ENCODE measurements at regions not wholly inside any gene's neighbourhood (a gene's known extent, or its start where the extent isn't known, plus 50 kb on each side); places are given as distances from the start of the nearest gene placed in this dataset.

- ChIA-PET CTCF (no interaction called here), POLR2A (no interaction called here)
- Mint-ChIP-seq H3K9me3 (no peaks in the 10 kb centered on the region), H3K4me1 (no peaks in the 10 kb centered on the region), H3K27me3 (peaks cover 4% of the 10 kb centered on the region), H3K27ac (no peak overlapping the region), H3K4me3 (no peak overlapping the region), H3K36me3 (ENCODE audit: low read depth) (no peaks in the 10 kb centered on the region)
- intact Hi-C loops (cut with micrococcal nuclease), result no loop called here
- DNase-seq, result no peak
- TF ChIP-seq CTCF (IDR thresholded peaks at IDR 0.05), result no peak
- no peak for ATAC-seq (ENCODE audit: low read depth)
Observed at GRCh38 chr4:100063355-100063754, 113.3 kb upstream of the H2AZ1 start.

GRCh38 chr4:100062921-100063320 is 112.8 kb upstream of the H2AZ1 start:
- DNase-seq (no peak), ATAC-seq (ENCODE audit: low read depth) (no peak)
- TF ChIP-seq CTCF (IDR thresholded peaks at IDR 0.05), result no peak
- POLR2A ChIA-PET, result no interaction called here
- Mint-ChIP-seq H3K27me3 (peaks cover 4% of the 10 kb centered on the region), H3K4me3 (no peak overlapping the region), H3K4me1 (no peaks in the 10 kb centered on the region), H3K27ac (no peak overlapping the region), H3K9me3 (no peaks in the 10 kb centered on the region), H3K36me3 (ENCODE audit: low read depth) (no peaks in the 10 kb centered on the region)
- intact Hi-C loops (cut with micrococcal nuclease), result no loop called here
- CTCF ChIA-PET, result no interaction called here

GRCh38 chr4:100061835-100062234 is 111.8 kb upstream of the H2AZ1 start:
- Mint-ChIP-seq H3K4me1 (no peaks in the 10 kb centered on the region), H3K9me3 (no peaks in the 10 kb centered on the region), H3K36me3 (ENCODE audit: low read depth) (no peaks in the 10 kb centered on the region), H3K27ac (no peak overlapping the region), H3K27me3 (peaks cover 4% of the 10 kb centered on the region), H3K4me3 (no peak overlapping the region)
- TF ChIP-seq CTCF (IDR thresholded peaks at IDR 0.05), result no peak
- intact Hi-C loops (cut with micrococcal nuclease), result no loop called here
- CTCF ChIA-PET, result no interaction called here
- POLR2A ChIA-PET, result no interaction called here
- ATAC-seq (ENCODE audit: low read depth), result no peak
- no peak for DNase-seq

- Mint-ChIP-seq H3K36me3 (ENCODE audit: low read depth) (no peaks in the 10 kb centered on the region), H3K27ac (no peak overlapping the region), H3K27me3 (no peaks in the 10 kb centered on the region), H3K9me3 (no peaks in the 10 kb centered on the region), H3K4me3 (no peak overlapping the region), H3K4me1 (no peaks in the 10 kb centered on the region)
- DNase-seq (no peak), ATAC-seq (ENCODE audit: low read depth) (no peak)
- ChIA-PET CTCF (no interaction called here), POLR2A (no interaction called here)
- intact Hi-C loops (cut with micrococcal nuclease), result no loop called here
- no peak for TF ChIP-seq CTCF (IDR thresholded peaks at IDR 0.05)
Observed at GRCh38 chr4:100060765-100061416, 110.8 kb upstream of the H2AZ1 start.

- Mint-ChIP-seq H3K4me3 (no peak overlapping the region), H3K27ac (no peak overlapping the region), H3K36me3 (ENCODE audit: low read depth) (no peaks in the 10 kb centered on the region), H3K4me1 (no peaks in the 10 kb centered on the region), H3K9me3 (no peaks in the 10 kb centered on the region), H3K27me3 (peaks cover 3% of the 10 kb centered on the region)
- ChIA-PET POLR2A (no interaction called here), CTCF (no interaction called here)
- DNase-seq (no peak), ATAC-seq (ENCODE audit: low read depth) (no peak)
- intact Hi-C loops (cut with micrococcal nuclease), result no loop called here
- TF ChIP-seq CTCF (IDR thresholded peaks at IDR 0.05), result no peak
Observed at GRCh38 chr4:100059467-100059866, 109.4 kb upstream of the H2AZ1 start.
